Choroid plexus epithelial cell (primary cell): ENCODE measurements at regions not wholly inside any gene's neighbourhood (a gene's known extent, or its start where the extent isn't known, plus 50 kb on each side); places are given as distances from the start of the nearest gene placed in this dataset.

Source experiments
- DNase-seq: peaks from one replicate; pipeline ENCODE4 v3.0.0-alpha.2; 2010; ENCODE audit warnings: low read depth
- H3K4me3 ChIP-seq: 2 replicates; pipeline ENCODE4 v1.5.1; 2011; ENCODE audit warnings: low read depth, mild to moderate bottlenecking, control low read depth, low read length, moderate library complexity
- TF ChIP-seq, protein P1 (sequence below): conservative IDR thresholded peaks from 2 replicates; pipeline ENCODE4 v1.5.1; 2011; ENCODE audit warnings: low read depth, mild to moderate bottlenecking, control low read depth, inconsistent platforms, low read length, moderate library complexity

GRCh38 chr2:215876937-215877238 is 136.5 kb downstream of the MREG start:
- H3K4me3 ChIP-seq = no peak overlapping the region
- DNase-seq = no peak
- TF ChIP-seq, protein P1, sequence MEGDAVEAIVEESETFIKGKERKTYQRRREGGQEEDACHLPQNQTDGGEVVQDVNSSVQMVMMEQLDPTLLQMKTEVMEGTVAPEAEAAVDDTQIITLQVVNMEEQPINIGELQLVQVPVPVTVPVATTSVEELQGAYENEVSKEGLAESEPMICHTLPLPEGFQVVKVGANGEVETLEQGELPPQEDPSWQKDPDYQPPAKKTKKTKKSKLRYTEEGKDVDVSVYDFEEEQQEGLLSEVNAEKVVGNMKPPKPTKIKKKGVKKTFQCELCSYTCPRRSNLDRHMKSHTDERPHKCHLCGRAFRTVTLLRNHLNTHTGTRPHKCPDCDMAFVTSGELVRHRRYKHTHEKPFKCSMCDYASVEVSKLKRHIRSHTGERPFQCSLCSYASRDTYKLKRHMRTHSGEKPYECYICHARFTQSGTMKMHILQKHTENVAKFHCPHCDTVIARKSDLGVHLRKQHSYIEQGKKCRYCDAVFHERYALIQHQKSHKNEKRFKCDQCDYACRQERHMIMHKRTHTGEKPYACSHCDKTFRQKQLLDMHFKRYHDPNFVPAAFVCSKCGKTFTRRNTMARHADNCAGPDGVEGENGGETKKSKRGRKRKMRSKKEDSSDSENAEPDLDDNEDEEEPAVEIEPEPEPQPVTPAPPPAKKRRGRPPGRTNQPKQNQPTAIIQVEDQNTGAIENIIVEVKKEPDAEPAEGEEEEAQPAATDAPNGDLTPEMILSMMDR = no peak

DNA sequence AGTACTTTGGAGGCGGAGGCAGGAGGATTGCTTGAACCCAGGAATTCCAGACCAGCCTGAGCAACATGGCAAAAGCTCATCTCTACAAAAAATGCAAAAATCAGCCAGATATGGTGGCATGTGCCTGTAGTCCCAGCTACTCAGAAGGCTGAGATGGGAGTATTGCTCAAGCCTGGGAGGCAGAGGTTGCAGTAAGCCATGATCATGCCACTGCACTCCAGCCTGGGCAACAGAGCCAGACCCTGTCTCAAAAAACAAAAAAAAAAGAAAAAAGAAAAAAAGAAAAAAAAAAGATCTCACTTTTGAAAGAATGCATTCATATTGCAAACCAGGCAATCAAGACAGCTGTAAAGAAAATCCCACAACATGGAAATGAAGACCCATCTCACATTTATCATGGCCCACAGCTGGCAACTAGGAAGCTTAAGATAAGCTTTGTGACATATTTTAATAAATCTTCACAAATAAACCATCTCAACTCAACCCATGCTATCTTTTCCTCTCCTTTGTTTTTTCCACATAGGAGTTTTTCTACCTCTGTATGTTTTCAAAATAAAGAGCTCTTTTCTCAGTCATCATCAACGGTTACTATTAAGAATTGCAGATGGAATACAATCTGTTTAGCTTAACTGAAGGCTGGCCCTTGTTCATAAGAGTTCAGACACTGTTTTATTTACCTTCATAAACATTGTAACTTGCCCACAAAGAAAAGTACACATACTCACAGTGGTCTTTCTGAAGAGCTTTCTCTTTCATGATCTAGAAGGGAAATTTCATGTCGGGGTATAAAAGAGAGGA is 137.0 kb downstream of the MREG start:
- no peak for DNase-seq
- TF ChIP-seq, protein P1 = no peak
- H3K4me3 ChIP-seq = no peak overlapping the region

DNA sequence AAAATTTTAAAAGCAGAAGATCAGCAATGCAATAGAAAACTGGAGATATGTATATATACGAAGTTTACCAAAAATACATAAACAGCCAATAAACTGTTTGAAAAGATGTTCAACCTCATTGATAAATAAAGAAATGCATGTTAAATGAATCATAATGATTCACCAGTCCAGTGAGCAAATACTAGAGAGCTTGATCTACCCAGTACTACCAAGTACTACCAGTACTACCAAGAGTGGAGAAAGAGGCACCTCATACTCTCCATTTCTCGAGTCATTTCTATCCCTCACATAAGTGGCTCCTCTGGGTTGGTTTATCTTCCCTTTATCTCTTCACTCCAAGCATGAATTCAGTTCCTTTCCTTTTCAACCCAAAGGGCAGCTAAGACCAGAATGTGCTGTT is 138.9 kb downstream of the MREG start:
- TF ChIP-seq, protein P1 = no peak
- no peak overlapping the region for H3K4me3 ChIP-seq
- DNase-seq = peak; percentile 33

- no peak overlapping the region for H3K4me3 ChIP-seq
- TF ChIP-seq, protein P1 = peak; percentile 40
- no peak for DNase-seq
Observed at GRCh38 chr2:215870986-215871385, 142.4 kb downstream of the MREG start.

- TF ChIP-seq, protein P1 = no peak
- H3K4me3 ChIP-seq = no peak overlapping the region
- peak; percentile 87 for DNase-seq
Observed at GRCh38 chr2:215870088-215870490, 143.3 kb downstream of the MREG start.

DNA sequence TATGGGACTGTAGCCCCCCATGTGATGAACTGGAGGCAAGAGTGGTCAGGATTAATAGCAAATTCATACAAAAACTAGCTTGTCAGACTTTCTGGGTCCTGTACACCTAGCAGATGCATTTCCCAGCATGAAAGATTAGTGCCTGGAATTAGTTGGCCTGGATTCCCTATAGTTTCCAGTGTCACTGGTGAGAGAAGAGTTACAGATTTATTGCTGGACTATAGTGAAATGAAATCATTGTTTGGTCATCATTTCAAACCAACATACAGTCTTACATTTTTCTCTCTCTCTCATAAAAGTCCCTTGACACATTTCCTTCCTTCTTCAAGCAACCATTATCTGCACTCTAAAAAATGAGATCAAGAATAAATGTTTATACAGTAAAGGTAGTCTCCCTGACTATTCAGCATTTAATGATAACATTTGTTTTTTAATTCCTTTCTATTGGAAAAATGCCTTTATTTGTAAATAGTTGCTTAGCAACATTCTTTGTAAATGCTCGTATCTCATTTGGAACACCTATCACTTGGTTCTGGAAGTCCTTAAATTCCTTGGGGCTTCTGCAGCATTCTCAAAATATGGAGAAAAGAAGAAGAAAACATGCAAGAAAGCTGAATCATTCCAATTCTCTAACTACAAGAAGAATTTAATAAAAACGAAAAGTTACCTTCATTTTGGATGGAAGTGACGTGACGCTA is 144.4 kb downstream of the MREG start:
- no peak for DNase-seq
- H3K4me3 ChIP-seq = no peak overlapping the region
- TF ChIP-seq, protein P1 = no peak

- TF ChIP-seq, protein P1 = no peak
- no peak overlapping the region for H3K4me3 ChIP-seq
- DNase-seq = no peak
Observed at GRCh38 chr2:215866606-215867005, 146.7 kb downstream of the MREG start.
